ENCODE measurements at regions not wholly inside any gene's neighbourhood (a gene's known extent, or its start where the extent isn't known, plus 50 kb on each side); places are given as distances from the start of the nearest gene placed in this dataset.

GRCh38 chr6:27772261-27773001 is 139.8 kb downstream of the OR2B2 start:
- peak overlapping the region; percentile 24 for H3K27ac ChIP-seq
- peak; percentile 99 for TF ChIP-seq CTCF (conservative IDR thresholded peaks at IDR 0.05)
- TF ChIP-seq ZFX (IDR thresholded peaks at IDR 0.05): peak; percentile 73; the same call in 1 of the 2 replicates

- no peak overlapping the region for H3K27ac ChIP-seq
- no peak for TF ChIP-seq ZFX (IDR thresholded peaks at IDR 0.05)
- TF ChIP-seq CTCF (conservative IDR thresholded peaks at IDR 0.05): no peak
Observed at GRCh38 chr6:27771235-27771634, 141.0 kb downstream of the OR2B2 start.

GRCh38 chr6:27770724-27771123 is 141.5 kb downstream of the OR2B2 start:
- TF ChIP-seq ZFX (IDR thresholded peaks at IDR 0.05) (no peak), CTCF (conservative IDR thresholded peaks at IDR 0.05) (no peak)
- H3K27ac ChIP-seq: no peak overlapping the region

- TF ChIP-seq CTCF (conservative IDR thresholded peaks at IDR 0.05) (no peak), ZFX (IDR thresholded peaks at IDR 0.05) (no peak)
- H3K27ac ChIP-seq: no peak overlapping the region
Observed at GRCh38 chr6:27768556-27768955, 143.6 kb downstream of the OR2B2 start.

- no peak overlapping the region for H3K27ac ChIP-seq
- TF ChIP-seq CTCF (conservative IDR thresholded peaks at IDR 0.05): no peak
- no peak for TF ChIP-seq ZFX (IDR thresholded peaks at IDR 0.05)
Observed at GRCh38 chr6:27767851-27768250, 144.3 kb downstream of the OR2B2 start.

- H3K27ac ChIP-seq: no peak overlapping the region
- no peak for TF ChIP-seq ZFX (IDR thresholded peaks at IDR 0.05)
- no peak for TF ChIP-seq CTCF (conservative IDR thresholded peaks at IDR 0.05)
Observed at GRCh38 chr6:27766405-27766804, 145.8 kb downstream of the OR2B2 start.

- no peak for TF ChIP-seq ZFX (IDR thresholded peaks at IDR 0.05)
- no peak for TF ChIP-seq CTCF (conservative IDR thresholded peaks at IDR 0.05)
- no peak overlapping the region for H3K27ac ChIP-seq
Observed at GRCh38 chr6:27765028-27765590, 147.1 kb downstream of the OR2B2 start.
